Neuron (in vitro differentiated cells): ENCODE measurements at regions not wholly inside any gene's neighbourhood (a gene's known extent, or its start where the extent isn't known, plus 50 kb on each side); places are given as distances from the start of the nearest gene placed in this dataset.
"Not testable (repeated sequence)": the region's sequence is repeated elsewhere in the genome, so short reads cannot be mapped to it uniquely, and the experiment has no call there.

Experiments used
- H2AFZ ChIP-seq: one replicate; pipeline ENCODE4 v1.6.1; 2013; ENCODE audit warnings: low read depth, mild to moderate bottlenecking, inconsistent platforms, low read length, moderate library complexity
- H3K27me3 ChIP-seq: one replicate; pipeline ENCODE4 v1.6.1; 2013; ENCODE audit warnings: low read length; ENCODE audit not compliant: insufficient read depth
- H3K36me3 ChIP-seq: one replicate; pipeline ENCODE4 v1.6.1; 2013; ENCODE audit warnings: low read length; ENCODE audit not compliant: insufficient read depth
- H3K4me1 ChIP-seq: one replicate; pipeline ENCODE4 v1.6.1; 2013; ENCODE audit warnings: low read length; ENCODE audit not compliant: insufficient read depth
- H3K4me3 ChIP-seq: 2 replicates; pipeline ENCODE4 v1.5.1; 2013; ENCODE audit warnings: mild to moderate bottlenecking, low read length, moderate library complexity
- H3K9me3 ChIP-seq: one replicate; pipeline ENCODE4 v1.6.1; 2013; ENCODE audit warnings: low read length

GRCh38 chr6:113375466-113375865, 481.7 kb upstream of the MARCKS start:
- not testable (repeated sequence) for H3K4me3 ChIP-seq, H3K36me3 ChIP-seq, H3K4me1 ChIP-seq, H3K27me3 ChIP-seq, H3K9me3 ChIP-seq, H2AFZ ChIP-seq

DNA sequence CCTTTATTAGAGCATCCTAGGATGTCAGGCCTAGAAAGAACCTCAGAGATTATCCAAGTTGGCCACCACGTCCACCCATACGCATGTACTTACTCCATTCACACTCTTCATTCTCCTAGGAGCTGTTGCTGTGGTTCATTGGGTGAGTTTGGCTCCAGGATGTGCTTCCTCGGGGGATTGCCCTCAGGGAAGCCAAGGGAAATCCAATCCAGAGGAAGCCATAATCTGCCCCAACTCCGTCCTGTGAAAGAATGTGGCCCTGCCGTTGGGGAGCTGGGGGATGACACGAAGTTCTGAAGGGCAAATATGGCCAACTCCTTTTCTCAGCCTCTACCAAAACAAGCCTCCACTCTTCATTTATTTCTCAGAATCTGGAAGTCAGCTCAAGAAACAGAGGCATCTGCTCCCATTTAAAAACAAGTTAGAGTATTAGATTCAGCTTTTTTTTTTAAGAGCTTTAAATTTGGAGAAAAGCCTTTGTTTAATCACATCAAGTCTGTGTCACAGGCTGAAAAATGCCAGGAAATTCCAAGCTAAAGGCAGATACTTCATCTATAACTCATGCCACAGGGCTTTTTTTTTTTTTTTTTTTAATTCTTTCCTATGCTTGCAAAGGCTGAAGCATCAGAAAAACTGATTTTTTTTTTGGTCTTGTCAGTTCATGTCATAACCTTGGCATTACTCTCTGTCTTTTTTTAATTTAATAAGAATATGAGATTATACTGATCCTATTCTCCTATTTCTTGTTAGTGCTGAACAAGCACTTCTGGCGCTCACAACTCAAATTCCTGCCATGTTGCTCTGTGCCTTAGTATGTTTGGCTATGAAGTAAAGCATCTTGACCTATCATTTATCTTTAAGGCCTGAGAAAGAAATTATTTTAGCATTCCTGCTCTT, 480.9 kb upstream of the MARCKS start:
- Histone ChIP-seq H2AFZ (no peak overlapping the region), H3K4me1 (no peaks in the 10 kb centered on the region), H3K9me3 (no peaks in the 10 kb centered on the region), H3K27me3 (no peaks in the 10 kb centered on the region), H3K4me3 (no peak overlapping the region), H3K36me3 (no peaks in the 10 kb centered on the region)

DNA sequence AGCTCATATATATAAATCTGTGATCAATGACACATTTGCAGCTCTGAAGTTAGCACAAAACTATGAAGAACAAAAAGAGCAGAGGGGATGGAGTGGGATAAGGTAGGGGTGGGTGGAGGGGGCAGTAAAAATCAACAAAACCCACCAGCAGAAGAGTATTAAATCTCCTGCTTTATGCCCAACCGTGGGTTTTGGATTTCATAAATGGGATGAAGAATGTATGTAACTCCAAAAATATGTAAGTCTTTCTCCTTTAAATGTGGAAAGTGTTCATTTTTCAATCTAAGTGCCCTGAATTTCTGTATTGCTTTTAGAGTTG, 480.3 kb upstream of the MARCKS start:
- no peaks in the 10 kb centered on the region for H3K36me3 ChIP-seq

GRCh38 chr6:113377362-113377942, 479.7 kb upstream of the MARCKS start:
- Histone ChIP-seq H3K4me3 (no peak overlapping the region), H3K36me3 (no peaks in the 10 kb centered on the region), H3K9me3 (no peaks in the 10 kb centered on the region), H2AFZ (no peak overlapping the region), H3K27me3 (no peaks in the 10 kb centered on the region), H3K4me1 (no peaks in the 10 kb centered on the region)

More for the DNA sequence above, 480.3 kb upstream of the MARCKS start:
- H3K4me1 ChIP-seq = no peaks in the 10 kb centered on the region
- no peak overlapping the region for H3K4me3 ChIP-seq
- no peaks in the 10 kb centered on the region for H3K9me3 ChIP-seq
- no peak overlapping the region for H2AFZ ChIP-seq
- H3K27me3 ChIP-seq = no peaks in the 10 kb centered on the region

DNA sequence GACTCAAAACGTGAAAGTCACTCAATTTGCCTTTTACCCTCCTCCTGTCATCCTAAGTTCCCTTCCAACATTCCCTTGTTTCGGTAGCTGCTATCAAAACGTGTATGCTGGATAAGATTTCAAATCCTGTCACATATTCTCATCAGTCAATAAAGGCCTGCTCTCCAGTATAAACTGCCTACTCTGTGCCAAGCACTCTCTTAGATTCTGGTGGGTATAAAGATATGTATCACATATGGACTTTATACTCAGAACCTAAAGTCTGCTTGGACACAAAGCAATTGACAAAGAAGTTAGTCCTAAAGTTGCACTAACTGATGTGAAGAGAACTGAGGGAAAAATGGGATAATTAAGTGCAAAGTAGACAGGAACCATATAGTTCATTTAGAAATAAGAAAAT, 476.6 kb upstream of the MARCKS start:
- Histone ChIP-seq H3K9me3 (no peaks in the 10 kb centered on the region), H3K4me3 (no peak overlapping the region), H3K27me3 (no peaks in the 10 kb centered on the region), H3K4me1 (no peaks in the 10 kb centered on the region), H3K36me3 (no peaks in the 10 kb centered on the region), H2AFZ (no peak overlapping the region)

GRCh38 chr6:113381232-113381631, 475.9 kb upstream of the MARCKS start:
- Histone ChIP-seq H3K9me3 (no peaks in the 10 kb centered on the region), H3K4me1 (no peaks in the 10 kb centered on the region), H3K27me3 (no peaks in the 10 kb centered on the region), H2AFZ (no peak overlapping the region), H3K36me3 (no peaks in the 10 kb centered on the region), H3K4me3 (no peak overlapping the region)

DNA sequence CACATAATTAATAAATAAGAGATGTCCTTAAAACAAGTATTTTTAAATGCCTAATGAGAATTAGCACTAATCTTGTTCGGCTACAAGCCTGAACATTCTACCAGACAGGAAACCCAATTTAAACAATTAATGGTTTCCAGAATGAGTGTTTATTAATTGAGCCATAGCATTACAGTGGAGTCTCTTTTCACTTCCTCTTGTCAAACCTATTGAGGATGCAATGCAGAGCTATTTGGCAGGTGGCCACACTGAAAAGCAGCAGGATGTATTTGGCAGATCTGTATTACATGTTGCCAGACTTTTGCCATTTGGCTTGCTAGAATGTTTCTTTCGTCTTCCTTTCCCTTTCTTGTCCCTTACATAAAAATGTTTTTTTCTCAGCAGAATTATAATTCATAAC, 475.2 kb upstream of the MARCKS start:
- H3K9me3 ChIP-seq = no peaks in the 10 kb centered on the region
- H2AFZ ChIP-seq = no peak overlapping the region
- no peaks in the 10 kb centered on the region for H3K27me3 ChIP-seq
- H3K4me1 ChIP-seq = no peaks in the 10 kb centered on the region
- no peaks in the 10 kb centered on the region for H3K36me3 ChIP-seq
- no peak overlapping the region for H3K4me3 ChIP-seq

DNA sequence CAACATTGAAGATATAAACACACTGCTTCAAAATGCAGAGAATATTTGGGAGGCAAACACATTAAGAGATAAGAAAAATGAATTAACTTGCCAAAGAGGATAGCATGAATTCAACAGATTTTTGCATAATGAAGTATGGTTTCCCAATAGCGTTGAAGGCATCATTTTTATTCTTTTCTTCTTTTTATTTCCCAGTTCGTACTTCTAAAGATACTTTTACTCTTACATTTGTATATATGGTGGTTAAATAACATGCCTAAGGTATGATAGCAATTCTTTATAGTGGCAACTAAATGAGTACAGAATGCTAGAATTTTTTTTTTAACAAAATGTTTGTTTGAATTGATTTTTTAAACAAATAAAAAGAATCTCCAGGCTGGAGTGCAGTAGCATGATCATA, 473.4 kb upstream of the MARCKS start:
- Histone ChIP-seq H3K36me3 (no peaks in the 10 kb centered on the region), H3K4me3 (no peak overlapping the region), H3K27me3 (no peaks in the 10 kb centered on the region), H3K9me3 (no peaks in the 10 kb centered on the region), H2AFZ (no peak overlapping the region), H3K4me1 (no peaks in the 10 kb centered on the region)

GRCh38 chr6:113385020-113385431, 472.1 kb upstream of the MARCKS start:
- Histone ChIP-seq H3K27me3 (no peaks in the 10 kb centered on the region), H3K9me3 (no peaks in the 10 kb centered on the region), H3K4me3 (no peak overlapping the region), H3K4me1 (peaks cover 2% of the 10 kb centered on the region), H3K36me3 (no peaks in the 10 kb centered on the region), H2AFZ (no peak overlapping the region)

GRCh38 chr6:113388996-113389395, 468.1 kb upstream of the MARCKS start:
- Histone ChIP-seq H3K4me3 (no peak overlapping the region), H3K4me1 (peaks cover 32% of the 10 kb centered on the region), H2AFZ (no peak overlapping the region), H3K9me3 (no peaks in the 10 kb centered on the region), H3K36me3 (no peaks in the 10 kb centered on the region), H3K27me3 (no peaks in the 10 kb centered on the region)

DNA sequence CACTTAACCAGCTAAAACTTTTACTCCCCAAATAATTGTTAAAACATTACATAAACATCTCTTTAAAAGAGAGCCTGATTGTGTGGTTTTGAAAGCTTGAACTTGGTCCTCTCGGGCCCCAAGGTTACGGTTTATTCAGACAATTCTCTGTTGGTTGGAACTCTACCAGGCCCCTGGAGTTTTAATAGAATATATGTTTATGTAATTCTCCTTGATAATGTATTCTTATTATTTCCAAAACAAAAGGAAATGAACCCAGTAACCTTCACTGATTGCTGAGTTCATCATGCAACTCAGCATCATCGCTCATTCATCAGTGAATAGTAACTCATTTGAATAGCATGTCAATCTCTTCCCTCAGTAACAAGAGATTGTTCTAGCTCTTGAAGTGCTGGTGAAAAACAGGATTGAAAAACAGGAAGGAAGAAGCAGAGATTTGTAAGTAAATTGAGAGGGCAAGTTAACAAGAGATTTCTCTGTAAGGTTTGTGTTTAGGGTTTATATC, 464.5 kb upstream of the MARCKS start:
- no peaks in the 10 kb centered on the region for H3K36me3 ChIP-seq
- no peaks in the 10 kb centered on the region for H3K27me3 ChIP-seq
- no peak overlapping the region for H2AFZ ChIP-seq
- no peak overlapping the region for H3K4me3 ChIP-seq
- H3K9me3 ChIP-seq = no peaks in the 10 kb centered on the region
- peaks cover 34% of the 10 kb centered on the region for H3K4me1 ChIP-seq

- Histone ChIP-seq H3K9me3 (no peaks in the 10 kb centered on the region), H3K27me3 (no peaks in the 10 kb centered on the region), H3K4me1 (peaks cover 34% of the 10 kb centered on the region), H3K36me3 (no peaks in the 10 kb centered on the region), H3K4me3 (no peak overlapping the region), H2AFZ (no peak overlapping the region)
These were observed 462.9 kb upstream of the MARCKS start for GRCh38 chr6:113394216-113394615.

GRCh38 chr6:113394729-113395128, 462.4 kb upstream of the MARCKS start:
- H3K36me3 ChIP-seq = no peaks in the 10 kb centered on the region
- no peaks in the 10 kb centered on the region for H3K9me3 ChIP-seq
- H3K27me3 ChIP-seq = no peaks in the 10 kb centered on the region
- no peak overlapping the region for H2AFZ ChIP-seq
- H3K4me1 ChIP-seq = peaks cover 34% of the 10 kb centered on the region
- no peak overlapping the region for H3K4me3 ChIP-seq
